Stimulated activated CD4-positive, alpha-beta T cell treated with anti-CD3 and anti-CD28 coated beads, Interleukin-2, amount 100 ng/mL, for 48 hours (primary cell): ENCODE measurements at regions not wholly inside any gene's neighbourhood (a gene's known extent, or its start where the extent isn't known, plus 50 kb on each side); places are given as distances from the start of the nearest gene placed in this dataset.

Experiments
- DNase-seq, 2 donors: peaks; one replicate each; pipeline ENCODE4 v3.0.0-alpha.2; 2020

GRCh38 chr3:116849261-116849688 lies 139.7 kb downstream of the TUSC7 start:
- no peak for DNase-seq

- DNase-seq: no peak
Observed at GRCh38 chr3:116852803-116853202, 143.2 kb downstream of the TUSC7 start.

GRCh38 chr3:116863270-116863770 lies 153.7 kb downstream of the TUSC7 start:
- no peak for DNase-seq

GRCh38 chr3:116863822-116864589 lies 154.4 kb downstream of the TUSC7 start:
- no peak for DNase-seq

- no peak for DNase-seq
Observed at GRCh38 chr3:116864590-116864927, 155.0 kb downstream of the TUSC7 start.

- DNase-seq: no peak
Observed at GRCh38 chr3:116870379-116870778, 160.8 kb downstream of the TUSC7 start.

- DNase-seq: no peak
Observed at GRCh38 chr3:116871905-116872304, 162.3 kb downstream of the TUSC7 start.

- DNase-seq: no peak
Observed at GRCh38 chr3:116872688-116873087, 163.1 kb downstream of the TUSC7 start.

- DNase-seq: no peak
Observed at GRCh38 chr3:116873142-116873541, 163.6 kb downstream of the TUSC7 start.

- DNase-seq: no peak
Observed at GRCh38 chr3:116877968-116878367, 168.4 kb downstream of the TUSC7 start.

- no peak for DNase-seq
Observed at GRCh38 chr3:116886202-116886893, 176.8 kb downstream of the TUSC7 start.

GRCh38 chr3:116896116-116896515 lies 186.5 kb downstream of the TUSC7 start:
- DNase-seq: no peak

GRCh38 chr3:116897382-116897781 lies 187.8 kb downstream of the TUSC7 start:
- no peak for DNase-seq

GRCh38 chr3:116899253-116899652 lies 189.7 kb downstream of the TUSC7 start:
- no peak for DNase-seq

- DNase-seq: no peak
Observed at GRCh38 chr3:116905334-116905733, 195.8 kb downstream of the TUSC7 start.

GRCh38 chr3:116905794-116906193 lies 196.2 kb downstream of the TUSC7 start:
- no peak for DNase-seq

GRCh38 chr3:116912116-116912515 lies 202.5 kb downstream of the TUSC7 start:
- DNase-seq: no peak

- no peak for DNase-seq
Observed at GRCh38 chr3:116914004-116914403, 204.4 kb downstream of the TUSC7 start.

- no peak for DNase-seq
Observed at GRCh38 chr3:116916836-116917235, 207.3 kb downstream of the TUSC7 start.

- no peak for DNase-seq
Observed at GRCh38 chr3:116920826-116921610, 211.4 kb downstream of the TUSC7 start.

- DNase-seq: no peak
Observed at GRCh38 chr3:116927918-116928317, 218.3 kb downstream of the TUSC7 start.

- DNase-seq: no peak
Observed at GRCh38 chr3:116929505-116930222, 220.1 kb downstream of the TUSC7 start.

- DNase-seq: no peak
Observed at GRCh38 chr3:116930786-116931185, 221.2 kb downstream of the TUSC7 start.
